ENCODE measurements at regions not wholly inside any gene's neighbourhood (a gene's known extent, or its start where the extent isn't known, plus 50 kb on each side); places are given as distances from the start of the nearest gene placed in this dataset.

- DNase-seq (no peak), FAIRE-seq (no peak)
- Histone ChIP-seq H3K9me3 (ENCODE audit: control insufficient read depth in 2 of 2, insufficient read depth in 1 of 2, low read depth in 1 of 2, low read length in 1 of 2) (peaks cover 0 to 4% of the 10 kb centered on the region in 2 donors), H3K27me3 (ENCODE audit: control insufficient read depth in 3 of 3, insufficient read depth in 3 of 3, low read length in 3 of 3) (no peaks in the 10 kb centered on the region), H3K4me3 (ENCODE audit: low read depth in 1 of 3, low read length in 3 of 3) (no peak overlapping the region), H3K27ac (ENCODE audit: low read depth in 1 of 3, low read length in 2 of 3) (no peak overlapping the region), H3K4me1 (ENCODE audit: control insufficient read depth in 3 of 3, insufficient read depth in 2 of 3, low read depth in 1 of 3, low read length in 2 of 3) (peaks cover 0 to 7% (median 0%) of the 10 kb centered on the region in 3 donors), H3K36me3 (ENCODE audit: control insufficient read depth in 3 of 3, insufficient read depth in 2 of 3, low read depth in 1 of 3, low read length in 3 of 3) (no peaks in the 10 kb centered on the region)
- 17 to 37% (median 32%) methylated on average over 1 of the region's 1 CpG for WGBS, 3 donors
Observed at GRCh38 chr18:30766053-30766452, 276.5 kb downstream of the DSC3 start.

DNA sequence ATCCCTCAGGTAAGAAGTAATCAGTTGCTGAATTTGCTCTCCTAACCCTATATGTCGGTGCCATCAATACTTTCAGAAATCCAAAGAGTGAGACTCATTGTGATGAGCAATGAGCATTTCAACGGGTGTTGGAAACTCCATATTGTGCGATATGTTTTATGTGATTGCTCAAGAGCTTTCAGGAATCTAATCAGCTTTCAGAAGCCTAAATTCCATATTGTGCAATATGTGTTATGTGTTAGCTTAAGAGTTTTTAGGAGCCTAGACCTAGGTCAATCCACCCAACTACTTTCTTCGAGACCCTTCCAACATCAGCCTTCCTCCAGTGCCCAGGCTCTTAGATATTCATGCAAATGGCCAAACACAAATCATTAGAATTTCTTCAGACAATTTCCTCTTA, 277.3 kb downstream of the DSC3 start:
- Histone ChIP-seq H3K27me3 (ENCODE audit: control insufficient read depth in 3 of 3, insufficient read depth in 3 of 3, low read length in 3 of 3) (no peaks in the 10 kb centered on the region), H3K27ac (ENCODE audit: low read depth in 1 of 3, low read length in 2 of 3) (no peak overlapping the region), H3K4me3 (ENCODE audit: low read depth in 1 of 3, low read length in 3 of 3) (no peak overlapping the region), H3K9me3 (ENCODE audit: control insufficient read depth in 2 of 2, insufficient read depth in 1 of 2, low read depth in 1 of 2, low read length in 1 of 2) (peaks cover 0 to 4% of the 10 kb centered on the region in 2 donors), H3K4me1 (ENCODE audit: control insufficient read depth in 3 of 3, insufficient read depth in 2 of 3, low read depth in 1 of 3, low read length in 2 of 3) (peaks cover 0 to 7% (median 0%) of the 10 kb centered on the region in 3 donors), H3K36me3 (ENCODE audit: control insufficient read depth in 3 of 3, insufficient read depth in 2 of 3, low read depth in 1 of 3, low read length in 3 of 3) (no peaks in the 10 kb centered on the region)
- FAIRE-seq (no peak), DNase-seq (no peak)
- 55 to 72% (median 64%) methylated on average over 4 of the region's 4 CpGs for WGBS, 3 donors

DNA sequence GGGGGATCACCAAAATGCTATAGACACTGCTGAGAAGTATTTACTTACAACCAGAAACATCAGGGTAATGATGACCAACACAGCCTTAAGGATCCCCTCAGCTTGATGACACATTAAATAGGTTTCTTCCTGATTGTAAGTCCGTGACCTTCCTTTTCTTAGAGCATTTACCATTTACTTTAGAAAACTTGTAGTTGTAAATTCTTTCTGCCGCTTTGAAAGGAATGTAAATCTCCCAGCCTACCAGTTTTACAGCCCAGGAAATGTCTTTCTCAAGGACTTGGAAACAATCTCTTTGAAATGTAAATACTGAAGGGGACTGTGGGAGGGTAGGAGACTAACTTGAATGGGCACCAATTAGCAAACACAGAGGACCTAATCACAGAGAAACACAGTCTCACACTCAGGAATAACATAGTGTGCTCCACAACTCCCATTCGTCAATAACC, 278.6 kb downstream of the DSC3 start:
- Histone ChIP-seq H3K9me3 (ENCODE audit: control insufficient read depth in 2 of 2, insufficient read depth in 1 of 2, low read depth in 1 of 2, low read length in 1 of 2) (no peaks in the 10 kb centered on the region), H3K4me3 (ENCODE audit: low read depth in 1 of 3, low read length in 3 of 3) (no peak overlapping the region), H3K27ac (ENCODE audit: low read depth in 1 of 3, low read length in 2 of 3) (no peak overlapping the region), H3K4me1 (ENCODE audit: control insufficient read depth in 3 of 3, insufficient read depth in 2 of 3, low read depth in 1 of 3, low read length in 2 of 3) (peaks cover 0 to 7% (median 0%) of the 10 kb centered on the region in 3 donors), H3K27me3 (ENCODE audit: control insufficient read depth in 3 of 3, insufficient read depth in 3 of 3, low read length in 3 of 3) (no peaks in the 10 kb centered on the region), H3K36me3 (ENCODE audit: control insufficient read depth in 3 of 3, insufficient read depth in 2 of 3, low read depth in 1 of 3, low read length in 3 of 3) (no peaks in the 10 kb centered on the region)
- FAIRE-seq, result no peak
- 6 to 11% (median 11%) methylated on average over 3 of the region's 3 CpGs for WGBS, 3 donors
- DNase-seq, result peak in 1 of 2 donors; percentile 48

GRCh38 chr18:30754846-30755245, 287.7 kb downstream of the DSC3 start:
- Histone ChIP-seq H3K9me3 (ENCODE audit: control insufficient read depth in 2 of 2, insufficient read depth in 1 of 2, low read depth in 1 of 2, low read length in 1 of 2) (no peaks in the 10 kb centered on the region), H3K4me3 (ENCODE audit: low read depth in 1 of 3, low read length in 3 of 3) (no peak overlapping the region), H3K36me3 (ENCODE audit: control insufficient read depth in 3 of 3, insufficient read depth in 2 of 3, low read depth in 1 of 3, low read length in 3 of 3) (no peaks in the 10 kb centered on the region), H3K27me3 (ENCODE audit: control insufficient read depth in 3 of 3, insufficient read depth in 3 of 3, low read length in 3 of 3) (no peaks in the 10 kb centered on the region), H3K4me1 (ENCODE audit: control insufficient read depth in 3 of 3, insufficient read depth in 2 of 3, low read depth in 1 of 3, low read length in 2 of 3) (no peaks in the 10 kb centered on the region), H3K27ac (ENCODE audit: low read depth in 1 of 3, low read length in 2 of 3) (no peak overlapping the region)
- no peak for DNase-seq
- no peak for FAIRE-seq

DNA sequence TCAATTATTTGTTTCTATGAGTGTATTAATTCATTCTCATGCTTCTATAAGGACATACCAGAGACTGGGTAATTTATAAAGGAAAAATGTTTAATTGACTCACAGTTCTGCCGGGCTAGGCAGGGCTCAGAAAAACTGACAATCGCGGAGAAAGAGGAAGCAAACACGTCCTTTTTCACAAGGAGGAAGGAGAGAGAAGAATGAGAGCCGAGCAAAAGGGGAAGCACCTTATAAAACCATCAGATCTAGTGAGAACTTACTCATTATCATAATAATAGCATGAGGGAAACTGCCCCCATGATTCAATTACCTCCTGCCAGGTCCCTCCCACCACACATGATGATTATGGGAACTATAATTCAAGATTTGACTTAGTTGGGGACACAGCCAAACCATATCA, 294.0 kb downstream of the DSC3 start:
- H3K4me1 ChIP-seq (ENCODE audit: control insufficient read depth in 3 of 3, insufficient read depth in 2 of 3, low read depth in 1 of 3, low read length in 2 of 3), result no peaks in the 10 kb centered on the region
- no peak overlapping the region for H3K4me3 ChIP-seq (ENCODE audit: low read depth in 1 of 3, low read length in 3 of 3)
- no peaks in the 10 kb centered on the region for H3K36me3 ChIP-seq (ENCODE audit: control insufficient read depth in 3 of 3, insufficient read depth in 2 of 3, low read depth in 1 of 3, low read length in 3 of 3)
- H3K27ac ChIP-seq (ENCODE audit: low read depth in 1 of 3, low read length in 2 of 3), result no peak overlapping the region
- no peaks in the 10 kb centered on the region for H3K9me3 ChIP-seq (ENCODE audit: control insufficient read depth in 2 of 2, insufficient read depth in 1 of 2, low read depth in 1 of 2, low read length in 1 of 2)
- DNase-seq (no peak), FAIRE-seq (no peak)
- H3K27me3 ChIP-seq (ENCODE audit: control insufficient read depth in 3 of 3, insufficient read depth in 3 of 3, low read length in 3 of 3), result no peaks in the 10 kb centered on the region
- WGBS, 3 donors, result 47 to 66% (median 56%) methylated on average over 5 of the region's 5 CpGs

DNA sequence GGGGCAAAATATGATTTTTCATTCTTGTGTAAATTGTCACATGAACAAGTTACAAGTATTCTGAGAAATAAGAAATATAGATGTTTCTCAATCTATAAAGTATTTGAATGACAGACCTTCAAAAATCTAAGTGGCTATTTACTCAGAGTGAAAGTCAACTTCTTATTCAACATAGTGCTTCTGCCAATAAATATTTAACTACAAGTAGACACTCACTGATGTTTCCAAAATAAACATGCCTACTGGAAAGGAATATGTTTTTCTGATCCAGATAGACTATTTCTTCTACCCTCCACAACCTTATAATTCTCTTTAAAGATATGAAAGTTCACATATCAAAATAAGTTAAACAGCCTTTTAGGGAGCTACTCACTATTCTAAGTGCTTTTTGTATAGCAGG, 296.3 kb downstream of the DSC3 start:
- FAIRE-seq, result no peak
- Histone ChIP-seq H3K27ac (ENCODE audit: low read depth in 1 of 3, low read length in 2 of 3) (no peak overlapping the region), H3K4me1 (ENCODE audit: control insufficient read depth in 3 of 3, insufficient read depth in 2 of 3, low read depth in 1 of 3, low read length in 2 of 3) (no peaks in the 10 kb centered on the region), H3K4me3 (ENCODE audit: low read depth in 1 of 3, low read length in 3 of 3) (no peak overlapping the region), H3K27me3 (ENCODE audit: control insufficient read depth in 3 of 3, insufficient read depth in 3 of 3, low read length in 3 of 3) (no peaks in the 10 kb centered on the region), H3K36me3 (ENCODE audit: control insufficient read depth in 3 of 3, insufficient read depth in 2 of 3, low read depth in 1 of 3, low read length in 3 of 3) (no peaks in the 10 kb centered on the region), H3K9me3 (ENCODE audit: control insufficient read depth in 2 of 2, insufficient read depth in 1 of 2, low read depth in 1 of 2, low read length in 1 of 2) (no peaks in the 10 kb centered on the region)
- no peak for DNase-seq

- FAIRE-seq, result no peak
- no peaks in the 10 kb centered on the region for H3K27me3 ChIP-seq (ENCODE audit: control insufficient read depth in 3 of 3, insufficient read depth in 3 of 3, low read length in 3 of 3)
- no peak for DNase-seq
Observed at GRCh38 chr18:30743033-30743432, 299.5 kb downstream of the DSC3 start.

DNA sequence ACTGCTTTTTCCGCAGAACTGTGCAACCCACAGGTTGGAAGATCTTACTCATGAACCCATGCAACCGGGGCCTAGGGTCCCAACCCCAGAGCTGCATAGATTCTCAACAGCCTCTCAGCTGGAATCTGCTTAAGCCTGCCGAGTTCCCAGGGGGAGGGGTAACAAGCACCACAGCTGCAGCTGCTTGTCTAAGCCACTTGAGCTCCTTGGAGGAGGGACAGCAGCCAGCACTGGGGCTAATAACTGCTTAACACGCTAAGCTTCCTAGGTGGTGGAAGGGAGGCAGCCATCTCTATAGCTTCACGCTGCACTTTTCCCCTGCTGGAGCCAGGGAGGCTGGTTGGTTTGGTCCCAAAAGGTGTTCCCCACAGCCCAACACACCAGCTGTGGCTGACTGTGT, 311.6 kb downstream of the DSC3 start:
- H3K4me3 ChIP-seq (ENCODE audit: low read depth in 1 of 3, low read length in 3 of 3), result no peak overlapping the region
- H3K9me3 ChIP-seq (ENCODE audit: control insufficient read depth in 2 of 2, insufficient read depth in 1 of 2, low read depth in 1 of 2, low read length in 1 of 2), result peaks cover 0 to 4% of the 10 kb centered on the region in 2 donors
- DNase-seq (no peak), FAIRE-seq (no peak)
- H3K4me1 ChIP-seq (ENCODE audit: control insufficient read depth in 3 of 3, insufficient read depth in 2 of 3, low read depth in 1 of 3, low read length in 2 of 3), result no peaks in the 10 kb centered on the region
- H3K36me3 ChIP-seq (ENCODE audit: control insufficient read depth in 3 of 3, insufficient read depth in 2 of 3, low read depth in 1 of 3, low read length in 3 of 3), result no peaks in the 10 kb centered on the region
- 76 to 84% (median 81%) methylated on average over 5 of the region's 5 CpGs for WGBS, 3 donors
- no peak overlapping the region for H3K27ac ChIP-seq (ENCODE audit: low read depth in 1 of 3, low read length in 2 of 3)
- H3K27me3 ChIP-seq (ENCODE audit: control insufficient read depth in 3 of 3, insufficient read depth in 3 of 3, low read length in 3 of 3), result no peaks in the 10 kb centered on the region

More at GRCh38 chr18:30743033-30743432, 299.5 kb downstream of the DSC3 start:
- Histone ChIP-seq H3K4me1 (ENCODE audit: control insufficient read depth in 3 of 3, insufficient read depth in 2 of 3, low read depth in 1 of 3, low read length in 2 of 3) (no peaks in the 10 kb centered on the region), H3K9me3 (ENCODE audit: control insufficient read depth in 2 of 2, insufficient read depth in 1 of 2, low read depth in 1 of 2, low read length in 1 of 2) (no peaks in the 10 kb centered on the region), H3K27ac (ENCODE audit: low read depth in 1 of 3, low read length in 2 of 3) (no peak overlapping the region), H3K36me3 (ENCODE audit: control insufficient read depth in 3 of 3, insufficient read depth in 2 of 3, low read depth in 1 of 3, low read length in 3 of 3) (no peaks in the 10 kb centered on the region), H3K4me3 (ENCODE audit: low read depth in 1 of 3, low read length in 3 of 3) (no peak overlapping the region)

- FAIRE-seq (no peak), DNase-seq (no peak)
- no peaks in the 10 kb centered on the region for H3K4me1 ChIP-seq (ENCODE audit: control insufficient read depth in 3 of 3, insufficient read depth in 2 of 3, low read depth in 1 of 3, low read length in 2 of 3)
- no peak overlapping the region for H3K27ac ChIP-seq (ENCODE audit: low read depth in 1 of 3, low read length in 2 of 3)
- H3K36me3 ChIP-seq (ENCODE audit: control insufficient read depth in 3 of 3, insufficient read depth in 2 of 3, low read depth in 1 of 3, low read length in 3 of 3), result no peaks in the 10 kb centered on the region
- peaks cover 0 to 8% of the 10 kb centered on the region in 2 donors for H3K9me3 ChIP-seq (ENCODE audit: control insufficient read depth in 2 of 2, insufficient read depth in 1 of 2, low read depth in 1 of 2, low read length in 1 of 2)
- no peak overlapping the region for H3K4me3 ChIP-seq (ENCODE audit: low read depth in 1 of 3, low read length in 3 of 3)
- H3K27me3 ChIP-seq (ENCODE audit: control insufficient read depth in 3 of 3, insufficient read depth in 3 of 3, low read length in 3 of 3), result no peaks in the 10 kb centered on the region
Observed at GRCh38 chr18:30727849-30728248, 314.7 kb downstream of the DSC3 start.

Data from small intestine (tissue), 7 donors.